Psoas muscle (tissue), 7 donors: ENCODE measurements at regions not wholly inside any gene's neighbourhood (a gene's known extent, or its start where the extent isn't known, plus 50 kb on each side); places are given as distances from the start of the nearest gene placed in this dataset.

Experiments used
- ATAC-seq, 4 donors: fragments of 200-7000 bp; cut with Tn5 transposase; one replicate each; pipeline ENCODE4 v1.9.1; 2020; ENCODE audit warnings: moderate library complexity in 3 of 4, mild to moderate bottlenecking in 2 of 4
- DNase-seq, 2 donors: peaks; one replicate each; pipeline ENCODE4 v3.0.0-alpha.2; 2020
- H3K27ac ChIP-seq: fragments of 200-600 bp; one replicate; pipeline ENCODE4 v1.8.0; 2022
- H3K27me3 ChIP-seq, 3 donors: fragments of 200-600 bp in 1 of 3; one replicate each; pipeline versions ENCODE4 v1.6.1 to v1.8.0; 2013 to 2022; ENCODE audit warnings: low read length in 2 of 3, mild to moderate bottlenecking in 2 of 3, moderate library complexity in 1 of 3; ENCODE audit not compliant: insufficient read depth in 3 of 3
- H3K36me3 ChIP-seq, 2 donors: fragments of 200-600 bp in 1 of 2; one replicate each; pipeline versions ENCODE4 v1.6.1 to v1.8.0; 2013 to 2022; ENCODE audit warnings: low read depth in 1 of 2, mild to moderate bottlenecking in 1 of 2, moderate library complexity in 1 of 2; ENCODE audit not compliant: insufficient read depth in 1 of 2
- H3K4me1 ChIP-seq: fragments of 200-600 bp; one replicate; pipeline ENCODE4 v1.8.0; 2022
- H3K4me3 ChIP-seq: fragments of 200-600 bp; one replicate; pipeline ENCODE4 v1.8.0; 2022; ENCODE audit warnings: mild to moderate bottlenecking
- H3K9me3 ChIP-seq: fragments of 200-600 bp; one replicate; pipeline ENCODE4 v1.8.0; 2022
- WGBS, 3 donors: extraction: QIAGEN DNeasy Blood & Tissue Kit; methylation state at CpG; one replicate each; pipeline versions ENCODE4 v1.1.6 to v1.1.7; 2013; 5-methylcytosine and 5-hydroxymethylcytosine counted together
- intact Hi-C, 2 donors: fragments of 100-400 bp; cut with DNase I; formaldehyde crosslinking; loops; one replicate each; pipeline versions ENCODE4 v1.11.0 to v1.14.2; 2022
- TF ChIP-seq, protein P1 (sequence below): fragments of 200-600 bp; IDR thresholded peaks from one replicate; pipeline ENCODE4 v1.8.0; 2022; ENCODE audit warnings: antibody characterized with exemption
- donor health status: healthy with polysubstance abuse.
- donor health status: DM: no; HTN: no; CAD: no; lungs with moderate emphysema.
- donor health status: Bipolar disorder and iron deficiency.
- donor health status: healthy.
- donor health status: DM: yes; HTN: yes; CAD: no.
- donor health status: DM: no; HTN: no; CAD: no.
- donor health status: DM: yes; HTN: yes; CAD: no.

DNA sequence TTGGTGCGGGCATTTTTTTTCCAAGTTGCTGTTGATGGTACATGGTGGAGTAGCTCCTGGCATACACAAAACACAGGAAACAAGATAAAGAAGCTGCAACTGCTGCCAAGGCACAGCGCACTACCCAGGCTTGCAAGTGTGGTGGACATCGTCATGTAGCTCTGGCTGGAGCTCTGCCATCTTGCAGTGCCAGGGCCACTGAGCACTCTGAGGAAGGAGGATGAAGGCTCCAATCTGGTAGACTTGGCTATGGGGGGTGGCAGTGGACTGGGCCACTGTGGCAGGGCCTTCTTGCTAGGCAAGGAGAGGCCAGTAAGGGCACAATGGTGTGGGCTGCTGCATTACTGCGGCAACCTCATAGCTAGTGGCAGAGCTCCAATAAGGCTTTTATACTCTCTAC lies 263.5 kb downstream of the CENPW start:
- ATAC-seq (no peak), DNase-seq (no peak)
- no peaks in the 10 kb centered on the region for H3K4me1 ChIP-seq
- 91 to 95% (median 93%) methylated on average over 4 of the region's 4 CpGs for WGBS, 3 donors
- no peaks in the 10 kb centered on the region for H3K9me3 ChIP-seq
- intact Hi-C loops = no loop called here
- TF ChIP-seq, protein P1, sequence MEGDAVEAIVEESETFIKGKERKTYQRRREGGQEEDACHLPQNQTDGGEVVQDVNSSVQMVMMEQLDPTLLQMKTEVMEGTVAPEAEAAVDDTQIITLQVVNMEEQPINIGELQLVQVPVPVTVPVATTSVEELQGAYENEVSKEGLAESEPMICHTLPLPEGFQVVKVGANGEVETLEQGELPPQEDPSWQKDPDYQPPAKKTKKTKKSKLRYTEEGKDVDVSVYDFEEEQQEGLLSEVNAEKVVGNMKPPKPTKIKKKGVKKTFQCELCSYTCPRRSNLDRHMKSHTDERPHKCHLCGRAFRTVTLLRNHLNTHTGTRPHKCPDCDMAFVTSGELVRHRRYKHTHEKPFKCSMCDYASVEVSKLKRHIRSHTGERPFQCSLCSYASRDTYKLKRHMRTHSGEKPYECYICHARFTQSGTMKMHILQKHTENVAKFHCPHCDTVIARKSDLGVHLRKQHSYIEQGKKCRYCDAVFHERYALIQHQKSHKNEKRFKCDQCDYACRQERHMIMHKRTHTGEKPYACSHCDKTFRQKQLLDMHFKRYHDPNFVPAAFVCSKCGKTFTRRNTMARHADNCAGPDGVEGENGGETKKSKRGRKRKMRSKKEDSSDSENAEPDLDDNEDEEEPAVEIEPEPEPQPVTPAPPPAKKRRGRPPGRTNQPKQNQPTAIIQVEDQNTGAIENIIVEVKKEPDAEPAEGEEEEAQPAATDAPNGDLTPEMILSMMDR = no peak
- no peak overlapping the region for H3K27ac ChIP-seq
- no peak overlapping the region for H3K4me3 ChIP-seq
- no peaks in the 10 kb centered on the region for H3K27me3 ChIP-seq
- no peaks in the 10 kb centered on the region for H3K36me3 ChIP-seq

DNA sequence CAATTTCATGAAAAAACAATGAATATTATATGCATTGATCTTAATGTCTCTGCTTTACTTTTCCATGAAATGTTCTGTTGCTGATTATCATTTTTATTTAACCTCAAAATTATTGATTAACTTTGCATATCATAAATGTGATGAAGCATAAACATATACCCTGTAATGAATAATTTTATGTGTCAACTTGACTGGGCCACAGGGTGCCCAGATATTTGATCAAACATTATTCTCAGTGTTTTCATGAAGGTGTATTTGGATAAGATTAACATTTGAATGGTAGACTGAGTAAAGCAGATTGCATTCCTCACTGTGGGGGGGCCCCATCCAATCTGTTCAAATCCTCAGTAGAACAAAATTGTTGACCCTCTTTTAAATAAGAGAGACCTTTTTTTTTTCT lies 265.2 kb downstream of the CENPW start:
- no peak for DNase-seq
- ATAC-seq = no peak

DNA sequence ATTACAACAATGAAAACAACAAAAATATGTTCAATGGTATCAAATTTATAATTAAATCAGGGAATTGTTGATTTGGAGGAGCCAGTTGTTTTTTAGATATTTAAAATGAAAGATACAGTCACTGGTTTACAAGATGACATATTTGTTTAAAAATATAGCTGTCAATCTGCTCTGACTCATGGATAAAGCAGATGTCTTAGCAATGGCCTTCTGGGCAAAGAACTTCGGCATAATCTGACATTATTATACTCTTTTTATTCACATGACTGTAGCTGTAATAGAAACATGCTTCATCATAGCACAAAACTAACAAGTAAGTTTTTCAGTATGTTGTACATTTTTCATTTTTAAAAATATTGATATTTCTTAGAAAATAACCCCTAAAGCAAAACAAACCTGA lies 267.4 kb downstream of the CENPW start:
- H3K4me3 ChIP-seq = no peak overlapping the region
- H3K27me3 ChIP-seq = no peaks in the 10 kb centered on the region
- no peaks in the 10 kb centered on the region for H3K4me1 ChIP-seq
- no peak overlapping the region for H3K27ac ChIP-seq
- no peaks in the 10 kb centered on the region for H3K36me3 ChIP-seq
- intact Hi-C loops = no loop called here
- TF ChIP-seq, protein P1 = no peak
- DNase-seq = no peak
- WGBS, 3 donors = 74 to 83% (median 81%) methylated on average over 1 of the region's 1 CpG
- no peaks in the 10 kb centered on the region for H3K9me3 ChIP-seq
- no peak for ATAC-seq

More for the DNA sequence above, 265.2 kb downstream of the CENPW start:
- Histone ChIP-seq H3K4me3 (no peak overlapping the region), H3K36me3 (no peaks in the 10 kb centered on the region), H3K9me3 (no peaks in the 10 kb centered on the region), H3K27me3 (no peaks in the 10 kb centered on the region), H3K4me1 (no peaks in the 10 kb centered on the region), H3K27ac (no peak overlapping the region)
- TF ChIP-seq, protein P1 = no peak
- intact Hi-C loops = no loop called here

DNA sequence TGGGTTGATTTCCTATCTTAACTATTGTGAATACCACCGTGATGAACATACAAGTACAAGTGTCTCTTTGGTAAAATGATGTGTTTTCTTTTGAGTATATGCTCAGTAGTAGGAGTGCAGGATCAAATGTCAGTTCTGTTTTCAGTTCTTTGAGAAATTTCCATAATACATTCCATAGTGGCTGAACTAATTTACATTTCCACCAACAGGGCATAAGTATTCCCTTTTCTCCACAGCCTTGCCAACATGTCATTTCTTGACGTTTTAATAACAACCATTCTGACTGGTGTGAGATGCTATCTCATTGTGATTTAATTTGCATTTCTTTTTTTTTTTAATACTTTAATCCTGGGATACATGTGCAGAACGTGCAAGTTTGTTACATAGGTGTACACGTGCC lies 268.8 kb downstream of the CENPW start:
- no peak overlapping the region for H3K27ac ChIP-seq
- no peak for ATAC-seq
- no peaks in the 10 kb centered on the region for H3K27me3 ChIP-seq
- H3K9me3 ChIP-seq = no peaks in the 10 kb centered on the region
- WGBS, 3 donors = 74 to 80% (median 76%) methylated on average over 4 of the region's 4 CpGs
- DNase-seq = no peak
- TF ChIP-seq, protein P1 = no peak
- no peak overlapping the region for H3K4me3 ChIP-seq
- H3K4me1 ChIP-seq = no peaks in the 10 kb centered on the region
- H3K36me3 ChIP-seq = no peaks in the 10 kb centered on the region
- intact Hi-C loops = no loop called here

DNA sequence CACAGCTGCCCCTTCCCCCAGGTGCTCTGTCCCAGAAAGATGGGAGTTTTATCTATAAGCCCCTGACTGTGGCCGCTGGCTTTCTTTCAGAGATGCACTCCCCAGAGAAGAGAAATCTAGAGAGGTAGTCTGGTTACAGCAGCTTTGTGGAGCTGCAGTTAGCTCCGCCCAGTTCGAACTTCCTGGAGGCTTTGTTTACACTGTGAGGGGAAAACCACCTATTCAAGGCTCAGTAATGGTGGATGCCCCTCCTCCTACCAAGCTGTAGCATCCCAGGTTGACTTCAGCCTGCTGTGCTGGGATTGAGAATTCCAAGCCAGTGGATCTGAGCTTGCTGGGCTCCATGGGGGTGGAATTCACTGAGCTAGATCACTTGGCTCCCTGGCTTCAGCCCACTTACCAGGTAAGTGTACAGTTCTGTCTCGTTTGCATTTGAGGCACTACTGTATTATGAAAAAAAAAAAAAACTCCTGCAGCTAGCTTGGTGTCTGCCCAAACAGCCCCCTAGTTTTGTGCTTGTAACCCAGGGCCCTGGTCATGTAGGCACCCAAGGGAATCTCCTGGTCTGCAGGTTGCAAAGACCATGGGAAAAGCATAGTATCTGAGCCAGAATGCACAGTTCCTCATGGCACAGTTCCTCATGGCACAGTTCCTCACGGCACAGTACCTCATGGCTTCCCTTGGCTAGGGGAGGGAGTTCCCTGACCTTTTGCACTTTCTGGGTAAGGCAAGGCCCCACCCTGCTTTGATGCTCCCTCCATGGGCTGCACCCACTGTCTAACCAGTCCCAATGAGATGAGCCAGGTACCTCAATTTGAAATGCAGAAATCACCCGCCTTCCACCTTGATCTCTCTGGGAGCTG lies 275.0 kb downstream of the CENPW start:
- WGBS, 3 donors = 77 to 81% (median 77%) methylated on average over 6 of the region's 6 CpGs
- ATAC-seq (no peak), DNase-seq (no peak)
- no peak overlapping the region for H3K27ac ChIP-seq
- no peaks in the 10 kb centered on the region for H3K9me3 ChIP-seq
- H3K4me1 ChIP-seq = no peaks in the 10 kb centered on the region
- no peak overlapping the region for H3K4me3 ChIP-seq
- no peaks in the 10 kb centered on the region for H3K27me3 ChIP-seq
- intact Hi-C loops = no loop called here
- TF ChIP-seq, protein P1 = no peak
- no peaks in the 10 kb centered on the region for H3K36me3 ChIP-seq
